Urinary bladder (tissue), 3 donors: ENCODE measurements at regions not wholly inside any gene's neighbourhood (a gene's known extent, or its start where the extent isn't known, plus 50 kb on each side); places are given as distances from the start of the nearest gene placed in this dataset.

Experiments used
- DNase-seq: peaks from one replicate; pipeline ENCODE4 v3.0.0-alpha.2; 2015; ENCODE audit errors: extremely low spot score
- H3K27ac ChIP-seq: one replicate; pipeline ENCODE4 v1.5.1; 2013; ENCODE audit warnings: low read depth, mild to moderate bottlenecking, moderate library complexity
- H3K36me3 ChIP-seq: one replicate; pipeline ENCODE4 v1.6.1; 2013; ENCODE audit warnings: mild to moderate bottlenecking, moderate library complexity; ENCODE audit not compliant: insufficient read depth
- H3K4me1 ChIP-seq: one replicate; pipeline ENCODE4 v1.6.1; 2013; ENCODE audit warnings: mild to moderate bottlenecking, moderate library complexity; ENCODE audit not compliant: insufficient read depth
- H3K4me3 ChIP-seq: one replicate; pipeline ENCODE4 v1.5.1; 2013; ENCODE audit warnings: low read depth, low read length
- WGBS: extraction: QIAGEN DNeasy Blood & Tissue Kit; methylation state at CpG from one replicate; pipeline ENCODE4 v1.1.7; 2013; 5-methylcytosine and 5-hydroxymethylcytosine counted together
- donor health status: healthy with polysubstance abuse.
- donor health status: healthy.

GRCh38 chr14:94867946-94868771 is 98.2 kb upstream of the GSC start:
- 46% methylated on average over 20 of the region's 20 CpGs for WGBS
- no peak for DNase-seq
- Histone ChIP-seq H3K4me3 (no peak overlapping the region), H3K4me1 (no peaks in the 10 kb centered on the region), H3K36me3 (no peaks in the 10 kb centered on the region), H3K27ac (no peak overlapping the region)

- no peak for DNase-seq
- no peak overlapping the region for H3K27ac ChIP-seq
- no peak overlapping the region for H3K4me3 ChIP-seq
- no peaks in the 10 kb centered on the region for H3K36me3 ChIP-seq
- no peaks in the 10 kb centered on the region for H3K4me1 ChIP-seq
- 92% methylated on average over 6 of the region's 6 CpGs for WGBS
Measured at GRCh38 chr14:94867209-94867608, 97.3 kb upstream of the GSC start.

- Histone ChIP-seq H3K27ac (no peak overlapping the region), H3K36me3 (no peaks in the 10 kb centered on the region), H3K4me1 (no peaks in the 10 kb centered on the region), H3K4me3 (no peak overlapping the region)
- DNase-seq, result no peak
- WGBS, result 18% methylated on average over 45 of the region's 45 CpGs
Measured at GRCh38 chr14:94864387-94865195, 94.7 kb upstream of the GSC start.

GRCh38 chr14:94863366-94863765 is 93.5 kb upstream of the GSC start:
- 83% methylated on average over 5 of the region's 5 CpGs for WGBS
- Histone ChIP-seq H3K4me3 (no peak overlapping the region), H3K4me1 (no peaks in the 10 kb centered on the region), H3K27ac (no peak overlapping the region), H3K36me3 (no peaks in the 10 kb centered on the region)
- DNase-seq, result no peak

GRCh38 chr14:94857950-94858349 is 88.0 kb upstream of the GSC start:
- no peak overlapping the region for H3K27ac ChIP-seq
- DNase-seq, result no peak
- H3K4me3 ChIP-seq, result no peak overlapping the region
- no peaks in the 10 kb centered on the region for H3K36me3 ChIP-seq
- 66% methylated on average over 5 of the region's 5 CpGs for WGBS
- H3K4me1 ChIP-seq, result no peaks in the 10 kb centered on the region

- 89% methylated on average over 3 of the region's 3 CpGs for WGBS
- Histone ChIP-seq H3K4me3 (no peak overlapping the region), H3K4me1 (no peaks in the 10 kb centered on the region), H3K27ac (no peak overlapping the region), H3K36me3 (no peaks in the 10 kb centered on the region)
- DNase-seq, result no peak
Measured at GRCh38 chr14:94853920-94854319, 84.0 kb upstream of the GSC start.

GRCh38 chr14:94850309-94851211 is 80.6 kb upstream of the GSC start:
- no peak overlapping the region for H3K27ac ChIP-seq
- 40% methylated on average over 16 of the region's 16 CpGs for WGBS
- peak; percentile 18 for DNase-seq

GRCh38 chr14:94844593-94845152 is 74.8 kb upstream of the GSC start:
- WGBS, result 59% methylated on average over 10 of the region's 10 CpGs
- no peak for DNase-seq
- H3K4me1 ChIP-seq, result no peaks in the 10 kb centered on the region
- no peak overlapping the region for H3K27ac ChIP-seq
- no peaks in the 10 kb centered on the region for H3K36me3 ChIP-seq
- H3K4me3 ChIP-seq, result no peak overlapping the region

More at GRCh38 chr14:94850309-94851211, 80.6 kb upstream of the GSC start:
- H3K4me3 ChIP-seq, result no peak overlapping the region
- no peaks in the 10 kb centered on the region for H3K4me1 ChIP-seq
- H3K36me3 ChIP-seq, result no peaks in the 10 kb centered on the region

GRCh38 chr14:94840467-94840866 is 70.6 kb upstream of the GSC start:
- Histone ChIP-seq H3K36me3 (no peaks in the 10 kb centered on the region), H3K4me3 (no peak overlapping the region), H3K27ac (no peak overlapping the region), H3K4me1 (no peaks in the 10 kb centered on the region)
- no peak for DNase-seq
- 77% methylated on average over 6 of the region's 6 CpGs for WGBS

GRCh38 chr14:94839348-94839747 is 69.4 kb upstream of the GSC start:
- 65% methylated on average over 4 of the region's 4 CpGs for WGBS
- no peak overlapping the region for H3K4me3 ChIP-seq
- no peak overlapping the region for H3K27ac ChIP-seq
- H3K36me3 ChIP-seq, result no peaks in the 10 kb centered on the region
- no peak for DNase-seq
- H3K4me1 ChIP-seq, result no peaks in the 10 kb centered on the region

GRCh38 chr14:94836849-94837248 is 66.9 kb upstream of the GSC start:
- no peak for DNase-seq
- Histone ChIP-seq H3K27ac (no peak overlapping the region), H3K4me3 (no peak overlapping the region), H3K4me1 (no peaks in the 10 kb centered on the region), H3K36me3 (no peaks in the 10 kb centered on the region)
- 83% methylated on average over 2 of the region's 2 CpGs for WGBS

GRCh38 chr14:94833633-94834032 is 63.7 kb upstream of the GSC start:
- Histone ChIP-seq H3K27ac (no peak overlapping the region), H3K4me3 (no peak overlapping the region), H3K36me3 (no peaks in the 10 kb centered on the region), H3K4me1 (no peaks in the 10 kb centered on the region)
- 71% methylated on average over 5 of the region's 5 CpGs for WGBS
- no peak for DNase-seq

GRCh38 chr14:94831085-94831484 is 61.2 kb upstream of the GSC start:
- WGBS, result 43% methylated on average over 1 of the region's 1 CpG
- no peak overlapping the region for H3K27ac ChIP-seq
- no peaks in the 10 kb centered on the region for H3K36me3 ChIP-seq
- no peak for DNase-seq
- H3K4me1 ChIP-seq, result no peaks in the 10 kb centered on the region
- H3K4me3 ChIP-seq, result no peak overlapping the region
